Activated T-cell treated with anti-CD3 and anti-CD28 coated beads for 24 hours (primary cell): ENCODE measurements at regions not wholly inside any gene's neighbourhood (a gene's known extent, or its start where the extent isn't known, plus 50 kb on each side); places are given as distances from the start of the nearest gene placed in this dataset.
"Not testable (repeated sequence)": the region's sequence is repeated elsewhere in the genome, so short reads cannot be mapped to it uniquely, and the experiment has no call there.

Experiments
- DNase-seq: peaks from one replicate; pipeline ENCODE4 v3.0.0-alpha.2; 2020; ENCODE audit warnings: low read depth

- DNase-seq, result no peak
These were observed 125.7 kb upstream of the MTHFD1L start for GRCh38 chr6:150739711-150740349.

- no peak for DNase-seq
These were observed 125.0 kb upstream of the MTHFD1L start for GRCh38 chr6:150740453-150740852.

- DNase-seq, result no peak
These were observed 123.8 kb upstream of the MTHFD1L start for GRCh38 chr6:150741633-150742200.

GRCh38 chr6:150744522-150745260 is 120.8 kb upstream of the MTHFD1L start:
- DNase-seq, result no peak

- DNase-seq, result no peak
These were observed 119.6 kb upstream of the MTHFD1L start for GRCh38 chr6:150745896-150746295.

GRCh38 chr6:150747155-150747554 is 118.3 kb upstream of the MTHFD1L start:
- DNase-seq, result no peak

- DNase-seq, result no peak
These were observed 116.3 kb upstream of the MTHFD1L start for GRCh38 chr6:150749091-150749670.

GRCh38 chr6:150751296-150751695 is 114.2 kb upstream of the MTHFD1L start:
- no peak for DNase-seq

- DNase-seq, result no peak
These were observed 113.1 kb upstream of the MTHFD1L start for GRCh38 chr6:150752409-150752808.

- DNase-seq, result no peak
These were observed 112.0 kb upstream of the MTHFD1L start for GRCh38 chr6:150753371-150754064.

GRCh38 chr6:150755042-150755441 is 110.5 kb upstream of the MTHFD1L start:
- DNase-seq, result no peak

- no peak for DNase-seq
These were observed 110.0 kb upstream of the MTHFD1L start for GRCh38 chr6:150755524-150755923.

GRCh38 chr6:150756173-150756572 is 109.3 kb upstream of the MTHFD1L start:
- DNase-seq, result no peak

- DNase-seq, result not testable (repeated sequence)
These were observed 107.7 kb upstream of the MTHFD1L start for GRCh38 chr6:150757807-150758206.

GRCh38 chr6:150759483-150759882 is 106.0 kb upstream of the MTHFD1L start:
- DNase-seq, result no peak

GRCh38 chr6:150761771-150762170 is 103.7 kb upstream of the MTHFD1L start:
- DNase-seq, result no peak

GRCh38 chr6:150764334-150765066 is 101.0 kb upstream of the MTHFD1L start:
- no peak for DNase-seq

GRCh38 chr6:150765067-150765764 is 100.3 kb upstream of the MTHFD1L start:
- no peak for DNase-seq

GRCh38 chr6:150766201-150766997 is 99.1 kb upstream of the MTHFD1L start:
- DNase-seq, result no peak

GRCh38 chr6:150767161-150767560 is 98.3 kb upstream of the MTHFD1L start:
- no peak for DNase-seq
